Activated T-helper 2 cell treated with anti-CD3 and anti-CD28 coated beads, Interferon-gamma antibody, Interleukin-2, Interleukin-4, amounts not matched to agents 10 μg/mL and 5 μg/mL and 100 μg/mL, durations not matched to agents 14 hours and 24 hours and 36 hours (primary cell): ENCODE measurements at regions not wholly inside any gene's neighbourhood (a gene's known extent, or its start where the extent isn't known, plus 50 kb on each side); places are given as distances from the start of the nearest gene placed in this dataset.

ENCODE experiments used
- DNase-seq: peaks from one replicate; pipeline ENCODE4 v3.0.0; 2021; ENCODE audit warnings: low spot score
- H3K27ac Mint-ChIP-seq: one replicate; pipeline ENCODE4 v1.8.0; 2021; ENCODE audit warnings: mixed read lengths
- H3K27me3 Mint-ChIP-seq: one replicate; pipeline ENCODE4 v1.8.0; 2021; ENCODE audit warnings: low read depth, mixed read lengths
- H3K36me3 Mint-ChIP-seq: one replicate; pipeline ENCODE4 v1.8.0; 2021; ENCODE audit warnings: low read depth, mixed read lengths
- H3K4me1 Mint-ChIP-seq: one replicate; pipeline ENCODE4 v1.8.0; 2021; ENCODE audit warnings: low read depth, mixed read lengths
- H3K4me3 Mint-ChIP-seq: one replicate; pipeline ENCODE4 v1.8.0; 2021; ENCODE audit warnings: low read depth, mild to moderate bottlenecking, moderate library complexity, mixed read lengths
- H3K9me3 Mint-ChIP-seq: one replicate; pipeline ENCODE4 v1.8.0; 2021; ENCODE audit warnings: mixed read lengths
- intact Hi-C: fragments of 100-400 bp; cut with micrococcal nuclease; formaldehyde crosslinking; loops from one replicate; pipeline ENCODE4 v1.15.1; 2023

DNA sequence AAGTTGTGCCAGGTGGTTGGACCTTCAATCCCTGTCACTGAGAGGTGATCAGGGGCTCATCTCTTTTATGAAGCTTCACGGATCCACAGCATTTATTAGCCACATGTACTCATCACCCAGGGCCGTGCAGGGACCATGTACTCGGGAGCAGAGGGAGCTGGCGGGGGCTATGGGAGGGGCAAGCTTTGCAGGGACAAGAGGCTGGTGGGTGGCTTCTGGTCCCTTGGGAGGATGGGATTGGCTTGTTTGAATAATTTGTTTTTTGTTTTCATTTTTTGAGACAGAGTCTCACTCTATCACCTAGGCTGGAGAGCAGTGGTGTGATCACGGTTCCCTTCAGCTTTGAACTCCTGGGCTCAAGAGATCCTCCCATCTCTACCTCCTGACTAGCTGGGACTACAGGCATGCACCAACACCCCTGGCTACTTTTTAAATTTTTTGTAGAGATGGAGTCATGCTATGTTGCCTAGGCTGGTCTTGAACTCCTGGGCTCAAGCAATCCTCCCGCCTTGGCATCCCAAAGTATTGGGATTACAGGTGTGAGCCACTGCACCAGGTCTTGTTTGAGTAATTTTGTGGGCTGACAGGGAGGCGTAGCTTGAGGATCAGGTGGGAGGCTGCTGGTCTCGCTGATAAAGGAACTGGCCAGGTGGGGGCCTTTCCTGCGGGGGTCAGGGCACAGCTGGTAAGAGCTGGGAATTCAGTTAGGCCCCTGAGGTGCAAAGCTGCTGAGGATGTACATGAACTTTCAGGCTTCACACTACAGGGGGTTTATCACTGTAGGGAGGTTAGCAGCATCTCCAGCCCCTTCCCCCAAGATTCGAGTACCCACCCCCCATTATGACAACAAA lies 308.0 kb upstream of the C1orf174 start:
- no peaks in the 10 kb centered on the region for H3K36me3 Mint-ChIP-seq
- peaks cover 14% of the 10 kb centered on the region for H3K9me3 Mint-ChIP-seq
- no peak overlapping the region for H3K27ac Mint-ChIP-seq
- H3K4me3 Mint-ChIP-seq, result no peak overlapping the region
- no peaks in the 10 kb centered on the region for H3K4me1 Mint-ChIP-seq
- no peak for DNase-seq
- intact Hi-C loops, result no loop called here
- no peaks in the 10 kb centered on the region for H3K27me3 Mint-ChIP-seq

- Mint-ChIP-seq H3K27me3 (no peaks in the 10 kb centered on the region), H3K27ac (no peak overlapping the region), H3K4me1 (no peaks in the 10 kb centered on the region), H3K4me3 (no peak overlapping the region), H3K36me3 (no peaks in the 10 kb centered on the region), H3K9me3 (peaks cover 11% of the 10 kb centered on the region)
- intact Hi-C loops, result no loop called here
- no peak for DNase-seq
These were observed 310.0 kb upstream of the C1orf174 start for GRCh38 chr1:4210043-4210442.

DNA sequence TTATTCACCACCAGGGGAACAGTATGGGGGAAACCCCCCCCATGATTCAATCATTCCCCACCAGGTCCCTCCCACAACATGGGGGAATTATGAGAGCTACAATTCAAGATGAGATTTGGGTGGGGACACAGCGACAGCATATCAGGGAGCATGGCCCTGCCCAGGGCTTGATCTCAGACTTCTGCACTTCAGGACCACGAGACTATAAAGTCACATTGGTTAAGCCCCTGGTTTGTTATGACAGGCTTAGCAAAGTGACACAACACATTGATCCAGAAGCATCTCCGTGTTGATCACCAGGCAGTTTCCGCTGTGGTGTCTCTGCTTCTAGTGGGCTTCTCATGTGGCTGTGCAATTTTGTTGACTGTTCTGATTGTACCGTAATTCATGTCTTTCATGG lies 312.7 kb upstream of the C1orf174 start:
- intact Hi-C loops, result no loop called here
- Mint-ChIP-seq H3K27me3 (no peaks in the 10 kb centered on the region), H3K4me1 (no peaks in the 10 kb centered on the region), H3K27ac (no peak overlapping the region), H3K36me3 (no peaks in the 10 kb centered on the region), H3K4me3 (no peak overlapping the region), H3K9me3 (no peaks in the 10 kb centered on the region)
- no peak for DNase-seq

- intact Hi-C loops, result no loop called here
- no peak overlapping the region for H3K27ac Mint-ChIP-seq
- H3K36me3 Mint-ChIP-seq, result no peaks in the 10 kb centered on the region
- H3K4me3 Mint-ChIP-seq, result no peak overlapping the region
- H3K27me3 Mint-ChIP-seq, result no peaks in the 10 kb centered on the region
- no peaks in the 10 kb centered on the region for H3K9me3 Mint-ChIP-seq
- no peaks in the 10 kb centered on the region for H3K4me1 Mint-ChIP-seq
- no peak for DNase-seq
These were observed 313.4 kb upstream of the C1orf174 start for GRCh38 chr1:4213366-4213973.

- no peaks in the 10 kb centered on the region for H3K27me3 Mint-ChIP-seq
- no peak overlapping the region for H3K4me3 Mint-ChIP-seq
- intact Hi-C loops, result no loop called here
- no peaks in the 10 kb centered on the region for H3K4me1 Mint-ChIP-seq
- H3K36me3 Mint-ChIP-seq, result no peaks in the 10 kb centered on the region
- no peak for DNase-seq
- H3K27ac Mint-ChIP-seq, result no peak overlapping the region
- H3K9me3 Mint-ChIP-seq, result no peaks in the 10 kb centered on the region
These were observed 314.8 kb upstream of the C1orf174 start for GRCh38 chr1:4214826-4215225.

- Mint-ChIP-seq H3K9me3 (no peaks in the 10 kb centered on the region), H3K27me3 (no peaks in the 10 kb centered on the region), H3K4me3 (no peak overlapping the region), H3K4me1 (no peaks in the 10 kb centered on the region), H3K27ac (no peak overlapping the region), H3K36me3 (no peaks in the 10 kb centered on the region)
- DNase-seq, result no peak
- intact Hi-C loops, result no loop called here
These were observed 315.3 kb upstream of the C1orf174 start for GRCh38 chr1:4215391-4215790.

DNA sequence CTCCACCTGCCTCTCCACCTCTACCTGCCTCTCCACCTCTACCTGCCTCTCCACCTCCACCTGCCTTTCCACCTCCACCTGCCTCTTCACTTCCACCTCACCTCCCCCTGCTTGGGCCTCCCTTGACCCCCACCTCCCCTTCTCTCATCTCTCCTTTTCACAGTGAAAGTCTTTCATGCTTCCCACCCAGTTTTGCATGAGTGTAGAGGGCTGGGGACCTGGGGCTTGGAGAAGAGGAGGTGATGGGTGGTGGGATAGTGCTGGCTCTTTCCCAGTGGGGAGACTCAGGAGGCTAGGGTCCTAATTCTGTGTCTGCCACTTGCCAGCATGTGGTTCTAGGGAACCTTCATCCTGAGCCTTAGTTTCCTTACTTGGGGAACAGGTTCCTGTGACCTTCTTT lies 316.2 kb upstream of the C1orf174 start:
- no peak for DNase-seq
- H3K36me3 Mint-ChIP-seq, result no peaks in the 10 kb centered on the region
- no peaks in the 10 kb centered on the region for H3K4me1 Mint-ChIP-seq
- H3K9me3 Mint-ChIP-seq, result no peaks in the 10 kb centered on the region
- H3K27ac Mint-ChIP-seq, result no peak overlapping the region
- intact Hi-C loops, result no loop called here
- H3K4me3 Mint-ChIP-seq, result no peak overlapping the region
- no peaks in the 10 kb centered on the region for H3K27me3 Mint-ChIP-seq

- H3K27ac Mint-ChIP-seq, result no peak overlapping the region
- H3K4me3 Mint-ChIP-seq, result no peak overlapping the region
- no peaks in the 10 kb centered on the region for H3K27me3 Mint-ChIP-seq
- no peaks in the 10 kb centered on the region for H3K36me3 Mint-ChIP-seq
- no peaks in the 10 kb centered on the region for H3K4me1 Mint-ChIP-seq
- no peak for DNase-seq
- H3K9me3 Mint-ChIP-seq, result no peaks in the 10 kb centered on the region
- intact Hi-C loops, result no loop called here
These were observed 318.5 kb upstream of the C1orf174 start for GRCh38 chr1:4218619-4219018.

GRCh38 chr1:4219111-4219510 lies 319.0 kb upstream of the C1orf174 start:
- no peaks in the 10 kb centered on the region for H3K9me3 Mint-ChIP-seq
- DNase-seq, result no peak
- intact Hi-C loops, result no loop called here
- no peaks in the 10 kb centered on the region for H3K36me3 Mint-ChIP-seq
- no peaks in the 10 kb centered on the region for H3K27me3 Mint-ChIP-seq
- no peaks in the 10 kb centered on the region for H3K4me1 Mint-ChIP-seq
- H3K27ac Mint-ChIP-seq, result no peak overlapping the region
- no peak overlapping the region for H3K4me3 Mint-ChIP-seq

DNA sequence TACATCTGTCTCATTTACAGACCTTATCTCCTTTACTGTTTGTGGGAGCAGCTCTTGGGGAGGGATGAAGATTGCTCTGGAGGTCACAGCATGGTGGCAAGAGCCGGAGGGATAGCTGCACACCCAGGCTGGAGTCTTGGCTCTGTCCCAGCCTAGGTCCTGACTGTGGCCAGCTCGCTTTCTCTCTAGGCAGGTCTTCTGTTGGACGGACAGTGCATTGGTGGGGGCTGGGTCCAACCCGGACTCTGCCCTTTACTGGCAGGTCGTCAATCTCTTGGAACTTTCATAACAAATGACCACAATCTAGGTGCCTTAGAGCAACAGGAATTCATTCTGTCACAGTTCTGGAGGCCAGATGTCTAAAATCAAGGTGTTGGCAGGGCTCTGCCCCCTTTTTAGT lies 319.8 kb upstream of the C1orf174 start:
- H3K36me3 Mint-ChIP-seq, result no peaks in the 10 kb centered on the region
- no peak overlapping the region for H3K4me3 Mint-ChIP-seq
- intact Hi-C loops, result no loop called here
- H3K4me1 Mint-ChIP-seq, result no peaks in the 10 kb centered on the region
- no peak overlapping the region for H3K27ac Mint-ChIP-seq
- DNase-seq, result no peak
- H3K9me3 Mint-ChIP-seq, result no peaks in the 10 kb centered on the region
- no peaks in the 10 kb centered on the region for H3K27me3 Mint-ChIP-seq

GRCh38 chr1:4220362-4220761 lies 320.3 kb upstream of the C1orf174 start:
- H3K4me1 Mint-ChIP-seq, result no peaks in the 10 kb centered on the region
- intact Hi-C loops, result no loop called here

DNA sequence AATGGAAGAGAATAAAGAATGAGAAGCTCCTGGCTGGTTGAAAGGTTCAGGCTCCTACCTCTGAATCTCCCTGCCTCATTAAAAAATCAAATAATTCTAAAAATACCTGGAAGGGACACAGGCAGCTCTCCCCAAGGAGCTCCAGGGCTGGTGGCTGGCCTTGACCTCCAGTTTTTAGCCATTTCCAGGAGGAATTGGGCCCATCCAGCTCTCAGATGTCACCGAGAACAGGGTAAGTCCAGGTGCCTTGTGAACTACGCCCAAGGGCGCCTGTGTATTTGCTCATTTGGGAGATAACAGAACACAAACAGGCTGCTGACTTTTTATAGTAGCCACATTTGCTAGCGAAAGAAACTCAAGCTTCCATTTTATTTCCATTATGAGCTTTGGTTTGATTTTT lies 321.0 kb upstream of the C1orf174 start:
- no peaks in the 10 kb centered on the region for H3K27me3 Mint-ChIP-seq
- H3K27ac Mint-ChIP-seq, result no peak overlapping the region
- intact Hi-C loops, result no loop called here
- H3K9me3 Mint-ChIP-seq, result no peaks in the 10 kb centered on the region
- H3K4me3 Mint-ChIP-seq, result no peak overlapping the region
- H3K36me3 Mint-ChIP-seq, result no peaks in the 10 kb centered on the region
- no peak for DNase-seq
- no peaks in the 10 kb centered on the region for H3K4me1 Mint-ChIP-seq

More at GRCh38 chr1:4220362-4220761, 320.3 kb upstream of the C1orf174 start:
- no peak for DNase-seq
- H3K27me3 Mint-ChIP-seq, result no peaks in the 10 kb centered on the region
- H3K36me3 Mint-ChIP-seq, result no peaks in the 10 kb centered on the region
- no peaks in the 10 kb centered on the region for H3K9me3 Mint-ChIP-seq
- H3K4me3 Mint-ChIP-seq, result no peak overlapping the region
- H3K27ac Mint-ChIP-seq, result no peak overlapping the region

- Mint-ChIP-seq H3K9me3 (no peaks in the 10 kb centered on the region), H3K4me1 (no peaks in the 10 kb centered on the region), H3K36me3 (no peaks in the 10 kb centered on the region), H3K4me3 (no peak overlapping the region), H3K27ac (no peak overlapping the region), H3K27me3 (no peaks in the 10 kb centered on the region)
- intact Hi-C loops, result no loop called here
- DNase-seq, result no peak
These were observed 324.8 kb upstream of the C1orf174 start for GRCh38 chr1:4224684-4225467.
